HG03342 (cell line): ENCODE measurements at regions not wholly inside any gene's neighbourhood (a gene's known extent, or its start where the extent isn't known, plus 50 kb on each side); places are given as distances from the start of the nearest gene placed in this dataset.
"Not testable (repeated sequence)": the region's sequence is repeated elsewhere in the genome, so short reads cannot be mapped to it uniquely, and the experiment has no call there.

ENCODE experiments used
- ATAC-seq: cut with Tn5 transposase; IDR thresholded peaks from one replicate; pipeline ENCODE4 v1.9.1; 2021; ENCODE audit warnings: mild to moderate bottlenecking, moderate library complexity; ENCODE audit not compliant: unreplicated experiment

DNA sequence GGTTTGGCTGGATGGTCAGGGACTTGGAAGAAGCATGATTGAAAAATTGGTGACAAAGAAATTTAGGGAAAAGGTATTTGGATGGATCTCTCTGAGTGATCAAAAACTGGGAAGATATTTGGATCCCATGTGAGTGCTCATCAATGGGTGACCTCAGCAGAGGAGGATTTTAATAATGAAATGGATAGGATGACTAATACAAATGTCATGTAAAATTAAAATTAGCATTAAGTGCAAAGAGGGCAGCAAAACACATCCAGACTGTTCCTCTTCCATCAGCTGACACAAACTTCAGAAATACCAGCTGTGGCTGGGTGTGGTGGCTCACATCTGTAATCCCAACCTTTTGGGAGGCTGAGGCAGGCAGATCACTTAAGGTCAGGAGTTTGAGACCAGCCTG lies 151.7 kb downstream of the THBS2 start:
- no peak for ATAC-seq

DNA sequence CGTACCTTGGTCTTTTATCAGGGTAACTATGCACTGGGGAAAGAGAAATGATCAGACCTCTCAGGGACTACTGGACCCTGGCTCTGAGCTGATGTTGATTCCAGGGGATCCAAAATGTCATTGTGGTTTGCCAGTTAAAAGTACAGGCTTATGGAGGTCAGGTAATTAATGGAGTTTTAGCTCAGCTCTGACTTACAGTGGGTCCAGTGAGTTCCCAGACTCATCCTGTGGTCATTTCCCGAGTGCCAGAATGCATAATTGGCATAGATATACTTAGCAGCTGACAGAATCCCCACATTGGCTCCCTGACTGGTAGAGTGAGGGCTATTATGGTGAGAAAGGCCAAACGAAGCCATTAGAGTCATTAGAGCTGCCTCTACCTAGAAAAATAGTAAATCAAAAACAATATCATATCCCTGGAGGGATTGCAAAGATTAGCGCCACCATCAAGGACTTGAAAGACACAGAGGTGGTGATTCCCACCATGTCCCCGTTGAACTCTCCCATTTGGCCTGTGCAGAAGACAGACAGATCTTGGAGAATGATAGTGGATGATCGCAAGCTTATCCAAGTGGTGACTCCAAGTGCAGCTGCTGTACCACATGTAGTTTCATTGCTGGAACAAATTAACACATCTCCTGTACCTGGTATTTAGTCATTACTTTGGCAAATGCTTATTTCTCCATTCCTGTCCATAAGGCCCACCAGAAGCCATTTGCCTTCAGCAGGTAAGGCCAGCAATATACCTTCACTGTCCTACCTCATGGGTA lies 152.4 kb downstream of the THBS2 start:
- no peak for ATAC-seq

DNA sequence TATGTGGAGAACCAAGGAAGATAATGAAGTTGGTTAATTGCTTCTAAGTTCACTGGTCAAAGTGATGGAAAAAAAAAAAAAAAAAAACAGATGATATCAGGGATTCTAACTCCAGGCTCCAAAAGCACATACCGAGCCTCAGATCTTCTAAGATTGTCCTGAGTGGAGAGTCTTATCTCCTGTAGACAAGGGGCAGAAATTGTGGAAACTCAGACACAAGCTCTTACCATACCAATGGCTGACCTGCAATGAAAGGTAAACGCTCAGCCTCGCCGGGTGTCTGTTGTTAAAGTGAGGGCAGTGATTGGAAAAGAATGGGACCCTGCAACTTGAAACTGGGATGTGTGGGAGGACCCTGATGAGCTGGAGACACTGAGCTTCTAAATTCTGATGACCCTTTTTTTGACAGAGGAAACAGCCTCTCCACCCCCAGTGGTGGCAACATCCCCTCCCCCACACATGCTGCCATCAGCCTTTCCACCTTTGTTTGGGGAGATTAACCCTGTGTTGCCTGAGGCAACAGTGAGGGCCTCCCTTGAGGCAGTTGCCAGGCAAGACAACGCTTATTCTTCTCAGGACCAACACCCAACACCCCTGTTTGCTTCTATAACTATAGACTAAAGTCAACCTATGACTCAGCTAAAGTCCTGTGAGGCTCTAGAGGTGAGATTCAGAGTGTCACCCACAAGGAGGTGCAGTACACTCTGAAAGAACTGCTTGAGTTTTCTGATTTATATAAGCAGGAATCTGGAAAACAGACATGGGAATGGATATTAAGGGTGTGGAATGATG lies 154.0 kb downstream of the THBS2 start:
- no peak for ATAC-seq

DNA sequence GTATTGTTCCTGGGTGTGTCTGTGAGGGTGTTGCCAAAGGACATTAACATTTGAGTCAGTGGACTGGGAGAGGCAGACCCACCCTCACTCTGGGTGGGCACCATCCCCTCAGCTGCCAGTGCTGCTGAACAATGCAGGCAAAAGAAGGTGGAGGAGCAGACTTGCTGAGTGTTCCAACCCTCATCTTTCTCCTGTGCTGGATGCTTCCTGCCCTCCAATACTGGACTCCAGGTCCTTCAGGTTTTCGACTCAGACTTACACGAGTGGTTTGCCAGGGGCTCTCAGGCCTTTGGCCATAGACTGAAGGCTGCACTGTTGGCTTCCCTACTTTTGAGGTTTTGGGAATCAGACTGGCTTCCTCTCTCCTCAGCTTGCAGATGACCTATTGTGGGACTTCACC lies 155.0 kb downstream of the THBS2 start:
- ATAC-seq: not testable (repeated sequence)

DNA sequence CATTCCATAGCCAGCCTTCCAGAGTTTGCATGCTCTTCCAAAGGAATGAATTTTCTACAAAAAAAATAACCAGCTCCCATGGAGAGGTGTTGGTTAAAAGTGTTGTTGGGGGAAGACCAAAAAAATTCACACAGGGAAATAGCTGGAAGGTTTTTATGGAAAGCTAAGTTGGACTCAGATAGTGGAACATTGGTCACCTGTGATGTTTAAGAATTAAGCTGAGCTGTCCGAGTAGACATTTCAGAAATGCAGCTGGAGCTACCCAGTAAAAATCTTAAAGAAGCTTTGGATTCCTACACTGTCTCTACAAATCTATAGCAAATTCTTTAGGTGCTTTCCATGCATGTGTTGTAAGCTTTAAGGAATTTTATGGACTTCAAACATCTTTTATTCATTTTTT lies 155.5 kb downstream of the THBS2 start:
- ATAC-seq: no peak

DNA sequence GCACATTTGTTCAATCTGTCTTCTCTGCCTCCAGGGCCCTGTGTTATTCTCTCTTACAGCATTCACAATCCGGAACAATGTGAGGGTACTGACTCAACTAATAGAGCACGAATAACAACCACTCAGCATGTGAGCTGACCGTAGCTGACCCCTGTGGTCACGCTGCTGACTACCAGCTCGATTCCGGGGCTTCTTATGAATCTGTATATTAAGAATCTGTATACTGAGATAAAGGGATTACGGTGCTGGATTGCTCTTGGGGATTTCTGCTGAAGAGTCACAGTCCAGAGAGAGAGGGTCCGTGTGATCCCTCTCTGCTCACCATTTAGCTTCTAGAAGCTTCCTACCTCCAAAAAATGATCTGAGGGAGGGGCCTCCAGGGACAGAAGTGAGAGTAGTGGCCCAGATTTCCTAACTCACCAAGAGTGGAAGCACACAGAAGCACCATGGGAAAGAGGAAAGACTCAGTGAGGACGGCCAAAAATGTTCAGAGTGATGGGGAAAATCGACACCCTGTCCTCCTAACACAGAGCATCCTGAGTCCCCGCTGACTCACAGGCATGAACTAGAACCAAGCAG lies 156.2 kb downstream of the THBS2 start:
- ATAC-seq: no peak

DNA sequence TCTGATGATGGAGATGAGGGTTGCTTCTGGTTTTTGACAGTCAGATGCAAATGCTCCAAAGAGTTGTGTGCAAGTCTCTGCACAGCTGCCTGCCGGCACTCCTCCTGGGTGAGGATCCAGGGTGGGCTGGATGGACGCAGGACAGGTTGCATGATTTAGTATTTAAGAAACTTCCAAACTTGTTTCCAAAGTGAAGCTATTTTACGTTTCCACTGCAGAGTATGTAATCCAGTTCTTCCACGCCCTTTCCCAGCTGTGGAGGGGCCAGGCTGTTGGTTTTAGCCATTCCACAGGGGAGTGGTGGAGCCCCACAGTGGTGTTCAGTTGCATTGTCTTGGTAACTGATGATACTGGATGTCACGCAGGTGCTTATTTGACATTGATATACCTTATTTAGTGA lies 157.3 kb downstream of the THBS2 start:
- no peak for ATAC-seq

DNA sequence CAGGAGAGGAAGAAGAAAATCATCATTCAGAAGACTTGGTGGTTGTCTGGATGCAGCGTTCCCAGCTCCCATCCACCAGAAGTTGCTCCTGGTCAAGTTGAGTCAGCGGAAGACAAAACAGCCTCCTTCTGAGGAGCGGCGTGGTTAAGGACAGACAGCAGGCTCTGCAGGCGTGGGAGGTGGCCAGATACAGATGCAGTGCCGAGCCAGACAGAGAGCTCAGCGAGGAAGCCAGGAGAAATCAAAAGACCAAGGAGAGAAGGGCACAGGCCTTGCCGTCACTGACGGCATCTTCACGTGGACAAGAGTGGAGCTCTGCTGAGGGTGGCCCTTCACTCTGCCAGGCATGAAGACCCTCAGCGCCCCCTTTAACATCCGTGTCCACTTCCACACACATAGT lies 158.5 kb downstream of the THBS2 start:
- ATAC-seq: no peak

DNA sequence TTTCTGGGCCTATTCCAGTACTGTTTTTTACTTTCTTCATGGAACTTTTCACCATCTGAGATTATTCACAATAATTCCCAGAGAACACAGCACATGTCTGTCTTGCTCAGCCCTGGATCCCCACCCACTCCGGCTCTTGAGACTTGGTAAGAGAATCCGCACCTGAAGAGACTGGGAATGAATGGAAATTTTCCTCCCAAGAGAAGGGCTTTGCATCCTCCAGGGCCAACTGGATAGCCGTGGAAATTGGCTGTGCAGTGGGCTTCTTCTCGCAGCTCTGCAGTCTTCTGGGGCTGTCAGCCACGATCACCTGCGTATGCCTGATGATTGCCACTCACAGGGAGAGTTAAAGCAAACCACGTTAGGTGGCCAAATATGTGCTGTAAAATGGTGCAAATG lies 159.1 kb downstream of the THBS2 start:
- no peak for ATAC-seq

DNA sequence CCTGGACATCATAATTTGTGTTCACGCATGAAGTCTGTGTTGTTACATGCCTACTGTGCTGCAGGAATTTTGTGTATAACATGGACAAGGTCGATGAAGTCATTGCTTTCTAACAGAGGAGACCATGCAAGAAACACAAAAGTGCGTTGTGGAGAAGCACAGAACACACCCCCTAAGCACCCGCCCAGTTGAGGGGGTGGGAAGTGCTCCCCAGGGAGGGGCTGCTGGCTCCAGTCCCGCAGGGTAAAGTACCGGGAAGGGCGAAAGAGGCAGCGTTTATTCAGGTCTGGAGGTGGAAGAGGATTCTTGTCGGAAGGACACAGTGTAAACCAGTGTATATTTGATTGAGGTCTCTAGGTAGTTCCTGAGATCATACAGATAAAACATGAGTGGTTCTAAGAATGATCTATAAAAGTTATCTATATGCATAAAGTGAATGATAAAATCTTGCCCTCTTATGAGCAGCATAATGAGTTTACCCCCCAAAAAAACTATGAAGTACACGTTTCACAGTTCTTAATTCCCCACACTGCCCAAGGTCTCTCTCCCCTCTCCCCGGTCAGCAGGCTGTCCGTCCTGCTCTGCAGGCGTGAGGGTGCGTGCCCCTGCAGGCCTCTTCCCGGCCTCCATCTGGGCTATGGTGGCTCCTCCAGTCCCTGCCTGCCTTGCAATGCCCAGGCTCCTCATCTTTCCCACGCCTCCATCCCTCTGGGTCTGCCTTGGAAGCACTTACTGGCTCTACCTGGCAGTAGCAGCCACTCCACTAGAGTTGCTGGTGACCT lies 159.7 kb downstream of the THBS2 start:
- no peak for ATAC-seq

DNA sequence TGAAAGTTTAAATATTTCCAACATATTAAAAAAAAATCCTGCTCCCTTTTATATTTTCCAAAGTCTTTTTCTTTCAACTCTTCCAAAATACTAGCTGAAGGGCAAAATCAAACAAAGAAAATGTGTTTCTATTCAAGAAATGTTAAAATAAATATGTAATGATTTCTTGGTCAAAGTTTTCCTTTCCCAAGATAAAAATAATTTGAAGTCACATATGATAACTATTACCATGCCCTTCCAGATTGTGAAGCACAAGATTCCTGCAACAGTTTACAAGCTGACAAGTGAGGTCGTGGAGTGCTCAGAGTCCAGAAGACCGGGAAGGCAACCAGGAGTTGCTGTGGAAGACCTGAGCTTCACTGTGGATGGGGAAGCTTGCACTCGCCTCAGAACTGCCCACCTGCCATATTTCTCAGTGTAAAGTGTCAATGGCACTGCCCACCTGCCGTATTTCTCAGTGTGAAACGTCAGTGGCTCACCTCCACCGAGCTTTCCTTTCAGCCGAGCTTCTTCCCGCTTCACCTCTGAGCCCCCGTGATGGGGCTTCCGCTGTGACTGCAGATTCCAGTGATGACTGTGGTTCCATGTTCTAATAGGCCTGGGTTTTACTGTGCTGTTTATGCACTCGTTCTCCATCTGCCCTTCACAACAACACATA lies 160.5 kb downstream of the THBS2 start:
- no peak for ATAC-seq

DNA sequence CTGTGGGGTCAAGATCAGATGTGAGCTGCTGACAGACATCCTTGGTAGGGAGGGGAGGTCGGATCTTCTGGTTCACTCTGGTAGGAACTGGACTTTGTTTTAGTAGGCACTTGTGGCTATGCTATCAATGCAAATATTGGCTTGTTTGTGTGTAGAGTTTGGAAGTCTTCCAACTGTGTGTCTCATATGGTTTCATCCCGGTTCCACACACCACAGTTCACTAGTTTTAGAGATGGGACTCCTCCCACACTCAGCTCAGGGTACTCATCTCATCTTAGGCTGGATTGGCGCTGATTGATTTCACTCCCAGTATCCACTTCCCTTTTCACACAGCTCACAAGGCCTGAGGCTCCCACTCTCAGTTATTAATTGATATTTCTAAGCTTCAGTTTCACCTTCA lies 161.3 kb downstream of the THBS2 start:
- ATAC-seq: peak; percentile 98

DNA sequence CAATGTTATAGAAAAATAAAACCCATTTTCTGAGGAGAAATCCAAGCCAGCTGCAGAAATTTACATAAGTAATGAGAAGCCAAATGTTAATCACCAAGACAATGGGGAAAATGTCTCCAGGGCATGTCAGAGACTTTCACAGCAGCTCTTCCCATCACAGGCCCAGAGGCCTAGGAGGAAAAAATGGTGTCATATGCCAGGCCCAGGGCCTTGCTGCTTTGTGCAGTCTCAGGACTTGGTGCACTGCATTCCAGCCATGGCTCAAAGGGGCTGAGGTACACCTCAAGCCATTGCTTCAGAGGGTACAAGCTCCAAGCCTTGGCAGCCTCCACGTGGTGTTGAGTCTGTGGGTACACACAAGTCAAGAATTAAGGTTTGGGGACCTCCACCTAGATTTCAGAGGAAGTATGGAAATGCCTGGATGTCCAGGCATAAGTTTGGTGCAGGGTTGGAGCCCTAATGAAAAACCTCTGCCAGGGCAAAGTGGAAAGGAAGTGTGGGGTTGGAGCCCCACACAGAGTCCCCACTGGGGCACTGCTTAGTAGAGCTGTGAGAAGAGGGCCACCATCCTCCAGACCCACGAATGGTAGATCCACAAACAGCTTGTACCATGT lies 163.0 kb downstream of the THBS2 start:
- not testable (repeated sequence) for ATAC-seq

DNA sequence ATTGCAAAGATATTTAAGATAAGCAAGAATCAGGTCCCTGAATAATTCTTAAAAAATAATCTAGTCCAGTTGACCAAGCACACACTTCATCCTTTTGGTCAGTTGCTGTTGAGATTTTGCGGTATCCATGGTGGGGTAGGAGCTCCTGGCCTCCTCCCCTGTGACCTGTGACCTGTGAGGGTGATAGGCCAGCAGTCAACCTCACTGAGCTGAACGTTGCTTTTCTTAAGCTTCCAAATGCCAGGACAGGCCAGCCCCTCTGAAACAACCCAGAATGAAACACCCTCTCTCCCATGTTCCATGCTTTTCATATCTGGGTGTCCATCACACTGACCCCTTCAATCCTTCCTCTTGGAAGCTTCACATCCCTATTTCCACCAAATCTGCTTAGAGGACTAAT lies 164.9 kb downstream of the THBS2 start:
- ATAC-seq: no peak

DNA sequence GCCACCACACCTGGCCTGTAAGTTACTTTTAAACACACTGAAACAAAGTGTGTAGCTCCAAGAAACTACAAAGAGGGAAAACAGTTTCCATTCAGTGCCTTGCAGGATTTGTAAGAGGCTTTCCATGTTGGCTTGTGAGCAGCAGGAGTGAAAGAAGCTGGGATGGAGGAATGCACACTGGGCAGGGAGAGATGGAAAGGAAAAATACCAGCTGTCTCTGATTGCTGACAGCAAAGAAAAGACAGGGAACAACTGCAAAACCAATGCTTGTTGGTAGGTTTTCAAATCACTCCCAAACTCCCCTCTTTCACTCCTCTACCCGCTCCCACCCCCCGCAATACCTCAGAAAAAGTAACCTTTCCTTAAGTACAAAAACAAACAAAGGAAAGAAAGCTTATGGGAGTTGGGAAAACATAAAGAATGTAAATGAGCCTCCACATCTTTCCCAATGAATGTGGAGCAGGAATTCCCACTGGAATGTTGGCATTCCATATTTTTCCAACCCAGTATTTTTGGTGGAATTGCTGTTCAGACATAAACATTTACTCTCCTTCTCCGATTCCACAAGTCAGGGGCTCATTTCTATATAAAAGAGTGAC lies 166.1 kb downstream of the THBS2 start:
- no peak for ATAC-seq

DNA sequence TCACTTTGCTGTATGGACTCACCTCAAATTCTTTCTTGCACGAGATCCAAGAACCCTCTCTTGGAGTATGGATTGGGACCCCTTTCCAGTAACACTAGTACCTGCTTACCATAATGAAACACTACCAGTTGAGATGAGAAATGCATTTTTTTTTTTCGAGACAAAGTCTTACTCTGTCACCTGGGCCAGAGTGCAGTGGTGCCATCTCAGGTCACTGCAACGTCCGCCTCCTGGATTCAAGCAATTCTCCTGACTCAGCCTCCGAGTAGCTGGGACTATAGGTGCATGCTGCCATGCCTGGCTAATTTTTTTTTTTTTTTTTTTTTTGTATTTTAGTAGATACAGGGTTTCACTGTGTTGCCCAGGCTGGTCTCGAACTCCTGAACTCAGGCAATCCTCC lies 167.0 kb downstream of the THBS2 start:
- not testable (repeated sequence) for ATAC-seq

DNA sequence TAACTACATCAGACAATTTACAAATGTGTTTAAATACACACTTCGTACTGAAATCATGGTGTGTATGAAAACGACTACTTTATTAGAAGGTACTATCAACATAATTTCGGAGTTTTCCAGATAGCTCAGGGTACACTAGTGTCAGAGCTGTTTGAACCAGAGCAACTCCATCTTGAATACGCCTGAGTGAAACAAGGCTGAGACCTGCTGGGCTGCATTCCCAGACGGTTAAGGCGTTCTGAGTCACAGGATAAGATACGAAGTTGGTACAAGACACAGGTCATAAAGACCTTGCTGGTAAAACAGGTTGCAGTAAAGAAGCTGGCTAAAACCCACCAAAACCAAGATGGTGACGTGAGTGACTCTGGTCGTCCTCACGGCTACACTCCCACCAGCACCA lies 167.6 kb downstream of the THBS2 start:
- no peak for ATAC-seq

DNA sequence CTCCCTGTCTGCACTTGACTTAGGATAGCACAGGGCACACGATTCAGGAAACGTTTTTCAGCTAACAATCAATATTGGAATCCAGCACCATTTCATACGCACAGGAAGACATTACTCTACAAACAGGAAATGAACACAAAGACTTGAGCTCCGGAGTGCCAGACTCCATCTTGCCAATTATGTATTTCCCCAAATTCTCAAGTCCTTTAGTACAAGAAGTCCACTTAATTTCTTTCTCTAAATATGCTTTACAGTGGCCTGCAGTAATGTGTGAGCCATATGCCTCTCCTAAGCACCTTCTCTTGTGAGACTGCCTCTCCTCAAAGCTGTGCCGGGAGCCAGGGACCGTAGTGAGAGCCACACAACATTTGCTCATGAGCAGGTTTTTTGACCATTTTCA lies 168.2 kb downstream of the THBS2 start:
- ATAC-seq: no peak

DNA sequence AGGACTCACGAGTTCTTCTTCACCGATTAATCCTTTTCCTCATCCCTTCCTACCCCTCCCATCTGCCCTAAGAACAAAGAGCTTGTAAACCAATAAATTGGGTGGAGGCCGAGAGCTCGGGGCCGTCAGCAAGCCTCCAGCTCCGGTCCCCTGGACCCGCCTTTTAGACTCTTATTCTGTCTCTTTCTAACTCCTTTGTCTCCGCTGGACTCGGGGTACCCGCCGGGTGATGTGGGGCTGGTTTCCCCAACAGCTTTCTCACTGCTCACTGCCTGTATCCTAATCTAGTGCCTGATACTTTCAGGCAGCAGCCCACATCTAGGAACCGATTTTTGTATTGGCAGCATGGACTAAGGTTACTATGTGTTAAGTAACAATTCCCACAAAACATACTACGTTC lies 169.1 kb downstream of the THBS2 start:
- not testable (repeated sequence) for ATAC-seq

DNA sequence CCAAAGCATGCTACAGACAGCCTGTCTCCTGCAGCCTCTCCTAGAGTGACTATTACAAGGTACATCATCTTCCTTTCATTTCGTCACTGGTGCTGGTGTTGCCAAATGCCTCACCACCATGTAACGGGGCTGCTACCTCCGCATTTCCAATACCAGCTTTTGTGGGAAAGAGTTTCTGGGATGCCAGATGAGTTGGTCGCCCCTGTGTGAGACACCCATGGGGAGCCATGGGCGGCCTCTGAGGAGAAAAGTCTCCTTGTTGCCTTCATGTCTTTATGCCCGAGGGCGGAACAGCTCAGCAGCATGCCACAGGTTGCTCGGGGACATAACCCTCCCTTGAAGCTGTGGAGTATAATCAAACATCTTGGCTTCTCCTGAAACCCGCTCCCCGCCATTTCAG lies 169.6 kb downstream of the THBS2 start:
- ATAC-seq: no peak
